WI38 (cell line): ENCODE measurements at regions not wholly inside any gene's neighbourhood (a gene's known extent, or its start where the extent isn't known, plus 50 kb on each side); places are given as distances from the start of the nearest gene placed in this dataset.

Experiments used
- H3K4me3 ChIP-seq: 2 replicates; pipeline ENCODE4 v1.5.1; 2011; ENCODE audit warnings: low read depth, mild to moderate bottlenecking, control low read depth, low read length
- TF ChIP-seq, protein P1 (sequence below): IDR thresholded peaks from 2 replicates; pipeline ENCODE4 v1.5.1; 2012; ENCODE audit warnings: low read depth, mild to moderate bottlenecking, control low read depth, low read length

DNA sequence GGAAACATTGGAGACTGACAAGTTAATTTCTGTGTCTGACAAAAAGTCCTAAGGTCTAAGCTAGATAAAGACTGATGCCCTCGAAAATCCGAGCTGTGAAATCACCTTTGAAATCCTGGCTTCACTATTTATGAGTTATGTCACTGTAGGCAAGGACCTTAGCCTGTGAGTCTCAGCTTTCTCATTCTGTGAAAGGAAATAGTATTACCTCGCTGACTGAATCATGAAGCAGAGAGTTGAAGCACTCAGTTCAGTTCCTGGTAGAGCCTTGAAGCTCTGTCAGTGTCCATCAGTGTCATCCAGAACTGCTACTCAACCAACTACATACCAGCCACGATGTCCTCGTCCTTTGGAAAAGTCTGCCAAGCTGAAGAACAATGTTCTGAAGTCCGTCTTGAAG is 1025.6 kb upstream of the GYPC start:
- TF ChIP-seq, protein P1, sequence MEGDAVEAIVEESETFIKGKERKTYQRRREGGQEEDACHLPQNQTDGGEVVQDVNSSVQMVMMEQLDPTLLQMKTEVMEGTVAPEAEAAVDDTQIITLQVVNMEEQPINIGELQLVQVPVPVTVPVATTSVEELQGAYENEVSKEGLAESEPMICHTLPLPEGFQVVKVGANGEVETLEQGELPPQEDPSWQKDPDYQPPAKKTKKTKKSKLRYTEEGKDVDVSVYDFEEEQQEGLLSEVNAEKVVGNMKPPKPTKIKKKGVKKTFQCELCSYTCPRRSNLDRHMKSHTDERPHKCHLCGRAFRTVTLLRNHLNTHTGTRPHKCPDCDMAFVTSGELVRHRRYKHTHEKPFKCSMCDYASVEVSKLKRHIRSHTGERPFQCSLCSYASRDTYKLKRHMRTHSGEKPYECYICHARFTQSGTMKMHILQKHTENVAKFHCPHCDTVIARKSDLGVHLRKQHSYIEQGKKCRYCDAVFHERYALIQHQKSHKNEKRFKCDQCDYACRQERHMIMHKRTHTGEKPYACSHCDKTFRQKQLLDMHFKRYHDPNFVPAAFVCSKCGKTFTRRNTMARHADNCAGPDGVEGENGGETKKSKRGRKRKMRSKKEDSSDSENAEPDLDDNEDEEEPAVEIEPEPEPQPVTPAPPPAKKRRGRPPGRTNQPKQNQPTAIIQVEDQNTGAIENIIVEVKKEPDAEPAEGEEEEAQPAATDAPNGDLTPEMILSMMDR, result no peak
- no peak overlapping the region for H3K4me3 ChIP-seq

- TF ChIP-seq, protein P1, result no peak
- H3K4me3 ChIP-seq, result no peak overlapping the region
These were observed 1021.3 kb upstream of the GYPC start for GRCh38 chr2:125634662-125635061.

DNA sequence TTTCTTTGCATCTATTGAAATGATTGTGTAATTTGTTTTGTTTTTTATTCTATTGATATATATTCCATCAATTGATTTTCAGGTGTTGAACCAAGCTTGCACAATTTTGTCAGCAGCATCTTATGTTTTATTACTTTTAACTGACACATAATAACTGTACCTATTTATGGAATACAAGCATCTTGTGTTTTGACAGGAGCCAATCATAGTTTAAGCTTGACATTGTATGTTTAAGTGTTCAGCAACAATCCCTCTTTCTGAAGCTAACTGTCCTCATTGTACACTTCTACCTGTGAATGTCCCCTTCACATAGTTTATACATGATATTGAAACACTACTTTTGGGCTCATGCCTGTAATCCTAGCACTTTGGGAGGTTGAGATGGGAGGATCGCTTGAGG is 1017.6 kb upstream of the GYPC start:
- TF ChIP-seq, protein P1, result no peak
- no peak overlapping the region for H3K4me3 ChIP-seq

- TF ChIP-seq, protein P1, result no peak
- H3K4me3 ChIP-seq, result no peak overlapping the region
These were observed 1013.9 kb upstream of the GYPC start for GRCh38 chr2:125642032-125642431.

DNA sequence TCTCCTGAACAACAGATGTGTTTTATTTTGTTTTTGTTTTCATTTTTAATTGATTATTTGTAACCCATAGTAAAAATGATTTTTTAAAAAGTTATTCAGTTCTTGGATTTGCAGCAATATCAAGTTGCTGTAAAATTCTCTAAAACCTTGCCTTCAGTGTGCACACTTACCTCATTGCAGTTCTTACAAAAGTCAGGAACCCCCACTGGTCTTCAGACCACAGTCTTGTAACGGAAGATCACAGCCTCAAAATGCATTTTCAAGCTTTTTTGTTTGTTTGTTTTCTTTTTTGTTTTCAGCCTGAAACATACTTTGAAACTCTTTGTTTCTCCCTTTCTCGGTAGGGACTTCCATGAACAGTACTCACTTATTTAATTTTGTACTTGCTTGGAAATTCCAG is 1012.8 kb upstream of the GYPC start:
- TF ChIP-seq, protein P1, result no peak

DNA sequence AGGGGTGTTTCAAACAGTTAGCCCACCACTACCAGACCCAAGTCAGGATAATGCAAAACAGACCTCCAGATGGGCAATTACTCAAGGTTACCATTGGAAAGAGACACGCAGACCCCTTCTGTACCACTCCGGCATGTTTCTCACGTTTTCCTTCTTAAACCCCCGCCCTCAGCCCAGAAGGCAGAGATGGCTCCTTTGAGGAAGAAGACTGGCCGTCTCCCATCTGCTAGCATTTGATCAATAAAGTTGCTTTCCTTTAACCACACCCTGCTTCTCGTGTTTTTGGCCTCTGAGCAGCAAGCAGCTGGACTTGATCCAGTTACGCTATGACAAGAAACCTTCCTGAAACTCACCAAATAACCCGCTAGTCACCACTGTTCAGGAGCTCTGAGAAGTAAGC is 1012.4 kb upstream of the GYPC start:
- no peak overlapping the region for H3K4me3 ChIP-seq
- TF ChIP-seq, protein P1, result no peak

More for the DNA sequence above, 1012.8 kb upstream of the GYPC start:
- H3K4me3 ChIP-seq, result no peak overlapping the region

- H3K4me3 ChIP-seq, result no peak overlapping the region
- TF ChIP-seq, protein P1, result no peak
These were observed 1011.7 kb upstream of the GYPC start for GRCh38 chr2:125644257-125644656.
